ENCODE measurements at regions not wholly inside any gene's neighbourhood (a gene's known extent, or its start where the extent isn't known, plus 50 kb on each side); places are given as distances from the start of the nearest gene placed in this dataset.

GRCh38 chr20:7274870-7275269 lies 507.4 kb downstream of the BMP2 start:
- no peak for TF ChIP-seq PATZ1 (CRISPR knock-in tag; IDR thresholded peaks at IDR 0.05; ENCODE audit: borderline replicate concordance)
- TF ChIP-seq ZNF70 (CRISPR knock-in tag; IDR thresholded peaks at IDR 0.05) = no peak
- no peak for TF ChIP-seq RARB (CRISPR knock-in tag; IDR thresholded peaks at IDR 0.05)
- no peak for TF ChIP-seq ESRRG (CRISPR knock-in tag; IDR thresholded peaks at IDR 0.05)
- no peak for TF ChIP-seq POU6F1 (CRISPR knock-in tag; IDR thresholded peaks at IDR 0.05; ENCODE audit: borderline replicate concordance, low read depth)
- no peak for TF ChIP-seq ISL1 (CRISPR knock-in tag; IDR thresholded peaks at IDR 0.05)
- no peak for ATAC-seq

- TF ChIP-seq ZFP3 (CRISPR knock-in tag; IDR thresholded peaks at IDR 0.05) = no peak
- no peak for TF ChIP-seq ZFP30 (CRISPR knock-in tag; IDR thresholded peaks at IDR 0.05)
These were observed 508.3 kb downstream of the BMP2 start for GRCh38 chr20:7275645-7276237.

GRCh38 chr20:7285918-7286556 lies 518.6 kb downstream of the BMP2 start:
- peak; percentile 89 for ATAC-seq
- TF ChIP-seq TOX (CRISPR knock-in tag; IDR thresholded peaks at IDR 0.05; ENCODE audit: borderline replicate concordance) (no peak), BACH2 (CRISPR knock-in tag; IDR thresholded peaks at IDR 0.05; ENCODE audit: borderline replicate concordance) (no peak), ARNTL (CRISPR knock-in tag; IDR thresholded peaks at IDR 0.05; ENCODE audit: borderline replicate concordance, low read depth) (no peak), ESRRG (CRISPR knock-in tag; IDR thresholded peaks at IDR 0.05) (no peak), ZFP30 (CRISPR knock-in tag; IDR thresholded peaks at IDR 0.05) (no peak), GLIS3 (CRISPR knock-in tag; IDR thresholded peaks at IDR 0.05) (no peak), TSHZ2 (CRISPR knock-in tag; IDR thresholded peaks at IDR 0.05) (no peak), ISL1 (CRISPR knock-in tag; IDR thresholded peaks at IDR 0.05) (no peak), ZNF8 (CRISPR knock-in tag; IDR thresholded peaks at IDR 0.05) (no peak), PATZ1 (CRISPR knock-in tag; IDR thresholded peaks at IDR 0.05; ENCODE audit: borderline replicate concordance) (no peak), CREB5 (CRISPR knock-in tag; IDR thresholded peaks at IDR 0.05; ENCODE audit: low read depth) (no peak), PPARA (CRISPR knock-in tag; IDR thresholded peaks at IDR 0.05; ENCODE audit: borderline replicate concordance) (no peak), TCF4 (CRISPR knock-in tag; IDR thresholded peaks at IDR 0.05; ENCODE audit: borderline replicate concordance) (no peak), ZNF565 (CRISPR knock-in tag; conservative IDR thresholded peaks at IDR 0.05; ENCODE audit: low read depth) (no peak), ZC3H10 (CRISPR knock-in tag; IDR thresholded peaks at IDR 0.05) (no peak), CSRNP3 (CRISPR knock-in tag; IDR thresholded peaks at IDR 0.05) (no peak), CSDC2 (CRISPR knock-in tag; IDR thresholded peaks at IDR 0.05) (no peak)

More at GRCh38 chr20:7275645-7276237, 508.3 kb downstream of the BMP2 start:
- no peak for ATAC-seq

Measured in SK-N-SH treated with all-trans-retinoic acid at 6 μM for 48 hours (cell line).